ENCODE measurements at regions not wholly inside any gene's neighbourhood (a gene's known extent, or its start where the extent isn't known, plus 50 kb on each side); places are given as distances from the start of the nearest gene placed in this dataset.

DNA sequence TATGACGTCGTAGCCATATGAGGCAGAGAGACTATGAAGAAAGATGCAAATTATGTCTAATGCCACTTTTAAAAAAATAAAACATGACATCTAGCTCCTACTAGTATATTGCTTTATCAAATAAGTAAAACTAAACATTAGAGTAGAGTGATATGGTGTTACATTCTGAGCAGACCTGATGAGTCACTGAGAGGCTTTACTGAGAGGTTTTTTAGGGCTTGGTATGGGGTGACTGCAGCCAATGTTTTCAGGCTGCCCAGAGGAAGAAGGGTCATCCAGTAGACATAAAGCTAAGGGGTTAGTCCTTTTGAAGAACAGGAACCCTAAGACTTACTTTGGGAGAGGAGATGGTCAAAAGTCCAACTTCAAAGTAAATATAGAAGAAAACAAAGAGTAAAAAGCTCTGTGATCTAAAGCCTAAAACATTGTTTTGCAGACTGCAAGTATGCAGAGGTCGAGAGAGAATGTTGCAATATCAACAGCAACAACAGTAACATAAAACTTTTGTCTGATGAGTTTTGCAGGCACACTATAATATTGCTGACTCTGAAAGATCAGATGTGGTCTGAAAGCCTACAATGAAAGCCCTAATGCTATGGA, 774.7 kb downstream of the TMTC2 start:
- Histone ChIP-seq H3K9me3 (ENCODE audit: control extremely low read depth in 1 of 3, control insufficient read depth in 2 of 3, insufficient read depth in 1 of 3, low read length in 2 of 3) (peaks cover 0 to 2% (median 0%) of the 10 kb centered on the region in 3 donors), H3K9ac (ENCODE audit: low read length) (no peak overlapping the region), H3K4me1 (ENCODE audit: control insufficient read depth in 2 of 2, insufficient read depth in 2 of 2, low read length in 2 of 2) (no peaks in the 10 kb centered on the region), H3K36me3 (replicated peaks in 1 of 2; ENCODE audit: control extremely low read depth in 1 of 2, control insufficient read depth in 1 of 2, extremely low read depth in 1 of 2, insufficient read depth in 2 of 2, low read length in 1 of 2) (no peaks in the 10 kb centered on the region), H4K20me1 (ENCODE audit: control insufficient read depth, insufficient read depth, low read length, poor library complexity, severe bottlenecking) (no peaks in the 10 kb centered on the region), H3K4me3 (ENCODE audit: control extremely low read depth in 1 of 5, extremely low read depth in 1 of 5, insufficient read depth in 1 of 5, low read depth in 2 of 5, low read length in 4 of 5) (no peak overlapping the region), H2AFZ (ENCODE audit: insufficient read depth, low read depth, low read length, poor library complexity, severe bottlenecking) (no peak overlapping the region), H3K79me2 (ENCODE audit: control insufficient read depth, insufficient read depth, low read length) (no peaks in the 10 kb centered on the region), H3K4me2 (replicated peaks; ENCODE audit: low read depth, low read length, poor library complexity, severe bottlenecking) (no peak overlapping the region), H3K27me3 (replicated peaks in 1 of 4; ENCODE audit: control extremely low read depth in 1 of 4, control insufficient read depth in 3 of 4, insufficient read depth in 4 of 4, low read length in 3 of 4) (no peaks in the 10 kb centered on the region), H3K27ac (ENCODE audit: low read length in 2 of 2) (no peak overlapping the region)
- ATAC-seq (ENCODE audit: low read depth) (no peak), DNase-seq (no peak)
- H3K4me3 Mint-ChIP-seq: no peak overlapping the region
- H3K4me1 Mint-ChIP-seq: no peaks in the 10 kb centered on the region
- ChIA-PET CTCF (no interaction called here), POLR2A (no interaction called here)
- no CpG with 5 or more reads among the region's 3 CpGs for WGBS (ENCODE audit: insufficient coverage)
- H3K27me3 Mint-ChIP-seq: no peaks in the 10 kb centered on the region
- TF ChIP-seq EZH2 (IDR thresholded peaks at IDR 0.05; ENCODE audit: borderline replicate concordance, insufficient read depth, low read depth, low read length, poor library complexity, severe bottlenecking): no peak
- TF ChIP-seq, protein P1, sequence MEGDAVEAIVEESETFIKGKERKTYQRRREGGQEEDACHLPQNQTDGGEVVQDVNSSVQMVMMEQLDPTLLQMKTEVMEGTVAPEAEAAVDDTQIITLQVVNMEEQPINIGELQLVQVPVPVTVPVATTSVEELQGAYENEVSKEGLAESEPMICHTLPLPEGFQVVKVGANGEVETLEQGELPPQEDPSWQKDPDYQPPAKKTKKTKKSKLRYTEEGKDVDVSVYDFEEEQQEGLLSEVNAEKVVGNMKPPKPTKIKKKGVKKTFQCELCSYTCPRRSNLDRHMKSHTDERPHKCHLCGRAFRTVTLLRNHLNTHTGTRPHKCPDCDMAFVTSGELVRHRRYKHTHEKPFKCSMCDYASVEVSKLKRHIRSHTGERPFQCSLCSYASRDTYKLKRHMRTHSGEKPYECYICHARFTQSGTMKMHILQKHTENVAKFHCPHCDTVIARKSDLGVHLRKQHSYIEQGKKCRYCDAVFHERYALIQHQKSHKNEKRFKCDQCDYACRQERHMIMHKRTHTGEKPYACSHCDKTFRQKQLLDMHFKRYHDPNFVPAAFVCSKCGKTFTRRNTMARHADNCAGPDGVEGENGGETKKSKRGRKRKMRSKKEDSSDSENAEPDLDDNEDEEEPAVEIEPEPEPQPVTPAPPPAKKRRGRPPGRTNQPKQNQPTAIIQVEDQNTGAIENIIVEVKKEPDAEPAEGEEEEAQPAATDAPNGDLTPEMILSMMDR (IDR thresholded peaks at IDR 0.05): no peak
- H3K27ac Mint-ChIP-seq: no peak overlapping the region
- intact Hi-C loops (cut with micrococcal nuclease): no loop called here
- H3K9me3 Mint-ChIP-seq (ENCODE audit: insufficient read depth): no peaks in the 10 kb centered on the region

DNA sequence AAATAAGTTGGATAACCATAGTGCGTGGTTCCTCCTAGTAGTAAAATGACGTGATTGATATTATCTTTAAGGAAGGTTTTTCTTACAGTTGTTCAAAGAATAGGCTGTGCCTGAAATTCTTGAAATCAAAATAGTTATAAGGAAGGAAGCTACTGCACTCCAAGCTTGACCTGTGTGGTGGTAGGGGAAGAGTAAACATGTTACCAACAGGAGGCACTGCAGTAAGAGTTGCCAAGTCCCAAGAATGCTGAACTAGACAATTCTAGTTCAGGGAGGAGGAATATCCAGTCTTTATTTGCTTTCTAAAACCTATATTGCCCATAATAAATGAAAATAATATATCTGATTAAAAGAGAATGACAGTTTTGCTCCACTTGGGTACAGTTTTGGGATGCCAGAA, 764.5 kb downstream of the TMTC2 start:
- Histone ChIP-seq H3K27me3 (replicated peaks in 1 of 4; ENCODE audit: control extremely low read depth in 1 of 4, control insufficient read depth in 3 of 4, insufficient read depth in 4 of 4, low read length in 3 of 4) (no peaks in the 10 kb centered on the region), H2AFZ (ENCODE audit: insufficient read depth, low read depth, low read length, poor library complexity, severe bottlenecking) (no peak overlapping the region), H3K9ac (ENCODE audit: low read length) (no peak overlapping the region), H3K27ac (ENCODE audit: low read length in 2 of 2) (no peak overlapping the region), H4K20me1 (ENCODE audit: control insufficient read depth, insufficient read depth, low read length, poor library complexity, severe bottlenecking) (no peaks in the 10 kb centered on the region), H3K79me2 (ENCODE audit: control insufficient read depth, insufficient read depth, low read length) (no peaks in the 10 kb centered on the region), H3K4me2 (replicated peaks; ENCODE audit: low read depth, low read length, poor library complexity, severe bottlenecking) (no peak overlapping the region), H3K4me1 (ENCODE audit: control insufficient read depth in 2 of 2, insufficient read depth in 2 of 2, low read length in 2 of 2) (no peaks in the 10 kb centered on the region), H3K4me3 (ENCODE audit: control extremely low read depth in 1 of 5, extremely low read depth in 1 of 5, insufficient read depth in 1 of 5, low read depth in 2 of 5, low read length in 4 of 5) (no peak overlapping the region), H3K36me3 (replicated peaks in 1 of 2; ENCODE audit: control extremely low read depth in 1 of 2, control insufficient read depth in 1 of 2, extremely low read depth in 1 of 2, insufficient read depth in 2 of 2, low read length in 1 of 2) (no peaks in the 10 kb centered on the region), H3K9me3 (ENCODE audit: control extremely low read depth in 1 of 3, control insufficient read depth in 2 of 3, insufficient read depth in 1 of 3, low read length in 2 of 3) (no peaks in the 10 kb centered on the region)
- Mint-ChIP-seq H3K27me3 (no peaks in the 10 kb centered on the region), H3K9me3 (ENCODE audit: insufficient read depth) (no peaks in the 10 kb centered on the region), H3K27ac (no peak overlapping the region), H3K4me1 (no peaks in the 10 kb centered on the region), H3K4me3 (no peak overlapping the region)
- ATAC-seq (ENCODE audit: low read depth) (no peak), DNase-seq (no peak)
- POLR2A ChIA-PET: no interaction called here
- WGBS (ENCODE audit: insufficient coverage): 54% methylated on average over 2 of the region's 2 CpGs
- intact Hi-C loops (cut with micrococcal nuclease): no loop called here
- CTCF ChIA-PET: no interaction called here
- TF ChIP-seq, protein P1 (IDR thresholded peaks at IDR 0.05): no peak
- TF ChIP-seq EZH2 (IDR thresholded peaks at IDR 0.05; ENCODE audit: borderline replicate concordance, insufficient read depth, low read depth, low read length, poor library complexity, severe bottlenecking): no peak

All from B cell (primary cell).